ENCODE measurements at regions not wholly inside any gene's neighbourhood (a gene's known extent, or its start where the extent isn't known, plus 50 kb on each side); places are given as distances from the start of the nearest gene placed in this dataset.

GRCh38 chr18:44298566-44298965 lies 382.1 kb upstream of the SETBP1 start:
- H3K27ac ChIP-seq = no peak overlapping the region
- TF ChIP-seq POLR2AphosphoS5 (IDR thresholded peaks at IDR 0.05) (no peak), EP300 (IDR thresholded peaks at IDR 0.05) (no peak)

DNA sequence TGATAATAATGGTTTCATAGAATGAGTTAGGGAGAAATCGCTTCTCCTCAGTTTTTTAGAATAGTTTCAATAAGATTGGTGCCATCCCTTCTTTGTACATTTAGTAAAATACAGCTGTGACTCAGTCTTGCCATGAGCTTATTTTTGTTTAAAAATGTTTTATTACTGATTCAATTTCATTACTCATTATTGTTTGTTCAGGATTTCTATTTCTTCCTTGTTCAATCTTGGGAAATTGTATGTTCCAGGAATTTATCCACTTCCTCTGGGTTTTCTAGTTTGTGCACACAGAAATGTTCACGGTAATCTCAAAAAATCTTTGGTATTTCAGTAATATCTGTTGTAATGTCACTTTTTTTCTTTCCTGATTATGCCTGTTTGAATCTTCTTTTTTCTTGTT lies 371.5 kb upstream of the SETBP1 start:
- no peak overlapping the region for H3K27ac ChIP-seq
- H3K9me3 ChIP-seq = no peaks in the 10 kb centered on the region
- no peak for DNase-seq (ENCODE audit: low spot score in 2 of 2)
- 41% methylated on average over 2 of the region's 2 CpGs for WGBS
- no peaks in the 10 kb centered on the region for H3K4me1 ChIP-seq
- no peak overlapping the region for H3K4me3 ChIP-seq
- H3K36me3 ChIP-seq = no peaks in the 10 kb centered on the region
- TF ChIP-seq POLR2AphosphoS5 (IDR thresholded peaks at IDR 0.05) (no peak), CTCF (IDR thresholded peaks at IDR 0.05) (no peak), EP300 (IDR thresholded peaks at IDR 0.05) (no peak), POLR2A (IDR thresholded peaks at IDR 0.05) (no peak)
- H3K27me3 ChIP-seq = no peaks in the 10 kb centered on the region

More at GRCh38 chr18:44298566-44298965, 382.1 kb upstream of the SETBP1 start:
- H3K4me1 ChIP-seq = no peaks in the 10 kb centered on the region
- no peaks in the 10 kb centered on the region for H3K36me3 ChIP-seq
- H3K9me3 ChIP-seq = peaks cover 3% of the 10 kb centered on the region
- DNase-seq (ENCODE audit: low spot score in 2 of 2) = no peak
- no peak overlapping the region for H3K4me3 ChIP-seq
- no peaks in the 10 kb centered on the region for H3K27me3 ChIP-seq

DNA sequence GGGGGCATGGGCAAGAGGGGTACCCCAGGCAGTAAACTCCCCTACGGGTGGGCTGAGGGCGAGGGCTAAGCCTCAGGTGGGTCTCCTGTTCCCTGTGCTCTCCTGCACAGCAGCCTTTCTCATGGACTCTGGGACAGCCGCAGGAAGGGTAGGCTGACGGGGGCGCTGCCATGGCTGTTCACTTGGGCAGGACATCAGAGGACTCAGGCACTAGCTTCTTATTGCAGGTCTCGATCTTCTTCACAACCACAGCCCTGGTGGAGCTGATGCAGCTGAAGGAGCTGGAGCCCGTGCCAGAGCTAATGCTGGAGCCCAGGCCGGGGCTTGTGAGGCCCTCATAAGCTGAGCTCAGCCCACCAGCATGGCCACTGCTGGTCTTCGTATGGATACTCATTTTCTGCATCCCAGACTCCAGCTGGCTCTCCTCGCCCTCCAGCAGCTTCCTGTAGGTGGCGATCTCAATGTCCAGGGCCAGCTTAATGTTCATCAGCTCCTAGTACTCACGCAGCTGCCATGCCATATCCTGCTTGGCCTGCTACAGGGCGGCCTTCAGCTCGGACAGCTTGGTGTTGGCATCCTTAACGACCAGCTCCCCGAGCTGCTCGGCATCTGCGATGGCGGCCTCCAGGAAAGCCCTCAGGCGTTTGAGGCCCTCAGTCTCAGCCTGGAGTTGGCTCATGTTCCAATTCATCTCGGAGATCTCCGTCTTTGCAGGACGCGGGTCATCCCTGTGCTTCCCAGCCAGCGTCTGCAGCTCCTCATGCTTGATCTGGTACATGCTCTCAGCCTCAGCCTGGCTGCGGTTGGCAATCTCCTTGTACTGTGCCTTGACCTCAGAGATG lies 359.8 kb upstream of the SETBP1 start:
- Histone ChIP-seq H3K27ac (no peak overlapping the region), H3K4me1 (no peaks in the 10 kb centered on the region), H3K9me3 (no peaks in the 10 kb centered on the region), H3K36me3 (no peaks in the 10 kb centered on the region), H3K4me3 (no peak overlapping the region), H3K27me3 (no peaks in the 10 kb centered on the region)
- TF ChIP-seq EP300 (IDR thresholded peaks at IDR 0.05) = no peak
- no peak for TF ChIP-seq POLR2AphosphoS5 (IDR thresholded peaks at IDR 0.05)
- no peak for TF ChIP-seq POLR2A (IDR thresholded peaks at IDR 0.05)
- TF ChIP-seq CTCF (IDR thresholded peaks at IDR 0.05) = no peak
- 96% methylated on average over 23 of the region's 26 CpGs for WGBS
- no peak for DNase-seq (ENCODE audit: low spot score in 2 of 2)

DNA sequence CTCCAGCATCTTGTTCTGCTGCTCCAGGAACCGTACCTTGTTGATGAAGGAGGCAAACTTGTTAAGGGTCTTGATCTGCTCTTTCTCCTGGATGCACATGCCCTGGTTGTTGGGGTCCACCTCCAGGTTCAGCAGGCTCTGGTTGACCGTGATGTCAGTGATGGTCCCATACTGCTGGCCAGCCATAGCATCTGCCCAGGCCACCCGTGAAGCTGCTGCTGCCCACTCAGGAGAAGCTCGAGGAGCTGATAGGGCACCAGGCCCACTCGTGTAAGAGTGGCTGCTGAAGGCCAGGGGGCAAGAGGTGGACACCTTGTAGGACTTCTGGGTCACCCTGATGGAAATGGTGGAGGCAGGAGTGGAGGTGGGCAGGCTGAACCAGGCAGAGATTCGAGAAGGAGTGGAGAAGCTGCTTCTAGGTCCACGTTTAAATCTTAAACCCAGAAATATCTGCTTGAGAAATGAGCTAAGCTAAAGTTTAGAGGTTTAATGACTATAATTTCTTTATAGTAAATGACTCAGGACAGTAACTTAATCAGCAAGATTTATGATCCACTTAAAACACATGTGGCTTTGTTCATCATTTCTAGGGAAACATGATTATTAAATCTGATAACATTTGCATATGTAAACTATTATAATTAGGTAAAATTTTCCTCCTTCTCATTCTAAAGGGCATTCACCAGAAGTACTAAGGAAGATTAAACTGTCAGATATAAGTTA lies 358.7 kb upstream of the SETBP1 start:
- no peaks in the 10 kb centered on the region for H3K4me1 ChIP-seq
- H3K27me3 ChIP-seq = no peaks in the 10 kb centered on the region
- DNase-seq (ENCODE audit: low spot score in 2 of 2) = no peak
- 75% methylated on average over 7 of the region's 7 CpGs for WGBS
- H3K36me3 ChIP-seq = no peaks in the 10 kb centered on the region
- no peak for TF ChIP-seq CTCF (IDR thresholded peaks at IDR 0.05)
- TF ChIP-seq POLR2A (IDR thresholded peaks at IDR 0.05) = no peak
- TF ChIP-seq POLR2AphosphoS5 (IDR thresholded peaks at IDR 0.05) = no peak
- TF ChIP-seq EP300 (IDR thresholded peaks at IDR 0.05) = no peak
- H3K9me3 ChIP-seq = no peaks in the 10 kb centered on the region
- no peak overlapping the region for H3K27ac ChIP-seq
- H3K4me3 ChIP-seq = no peak overlapping the region

- H3K4me3 ChIP-seq = no peak overlapping the region
- no peaks in the 10 kb centered on the region for H3K4me1 ChIP-seq
- DNase-seq (ENCODE audit: low spot score in 2 of 2) = no peak
- H3K36me3 ChIP-seq = no peaks in the 10 kb centered on the region
- no peak for TF ChIP-seq EP300 (IDR thresholded peaks at IDR 0.05)
- TF ChIP-seq POLR2A (IDR thresholded peaks at IDR 0.05) = no peak
- TF ChIP-seq CTCF (IDR thresholded peaks at IDR 0.05) = no peak
- TF ChIP-seq POLR2AphosphoS5 (IDR thresholded peaks at IDR 0.05) = no peak
- H3K27me3 ChIP-seq = no peaks in the 10 kb centered on the region
- H3K27ac ChIP-seq = no peak overlapping the region
- no peaks in the 10 kb centered on the region for H3K9me3 ChIP-seq
Observed at GRCh38 chr18:44323125-44323524, 357.6 kb upstream of the SETBP1 start.

Data from suprapubic skin (tissue), 4 donors.